HT1080 (cell line): ENCODE measurements at regions not wholly inside any gene's neighbourhood (a gene's known extent, or its start where the extent isn't known, plus 50 kb on each side); places are given as distances from the start of the nearest gene placed in this dataset.
"Not testable (repeated sequence)": the region's sequence is repeated elsewhere in the genome, so short reads cannot be mapped to it uniquely, and the experiment has no call there.

Source experiments
- DNase-seq: peaks from one replicate; pipeline ENCODE4 v3.0.0-alpha.2; 2015; ENCODE audit warnings: low read depth

DNA sequence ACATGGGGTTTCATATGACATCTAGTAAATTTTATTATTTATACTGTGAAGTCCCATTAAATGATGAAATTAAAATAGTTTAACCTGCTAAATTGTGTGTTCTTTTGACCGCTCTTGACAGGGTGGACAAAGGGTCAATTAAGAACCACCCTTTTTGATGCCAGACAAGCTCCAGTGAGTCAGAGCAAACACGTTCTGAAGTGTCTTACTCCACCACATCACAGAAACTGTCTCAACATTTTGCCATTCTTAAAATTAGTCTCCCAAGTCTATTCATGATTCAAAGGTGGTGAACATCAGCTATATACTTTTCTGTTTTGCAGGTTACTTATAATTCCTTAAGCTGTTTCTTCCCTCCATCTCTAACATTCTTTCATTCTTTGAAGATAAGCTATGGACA lies 142.1 kb downstream of the SPATA31A6 start:
- not testable (repeated sequence) for DNase-seq

DNA sequence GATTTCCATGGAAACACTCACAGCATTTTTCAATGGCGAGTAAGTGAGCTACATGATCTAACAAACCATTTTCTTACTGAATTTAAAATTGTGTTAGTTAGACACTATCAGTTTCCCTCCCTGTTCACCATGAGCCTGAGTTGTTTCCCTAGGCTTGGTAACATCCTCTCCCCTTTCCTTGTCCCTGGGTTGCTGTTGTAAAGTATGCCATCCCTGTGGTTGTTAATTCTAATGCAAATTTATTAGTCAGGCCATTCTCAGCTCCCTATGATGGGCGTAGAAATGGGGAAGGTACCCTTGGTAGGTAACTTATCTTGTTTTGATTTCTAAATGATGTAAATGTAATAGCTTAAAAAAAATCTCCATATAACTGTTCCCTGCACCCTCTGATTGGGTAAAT lies 143.0 kb downstream of the SPATA31A6 start:
- not testable (repeated sequence) for DNase-seq

DNA sequence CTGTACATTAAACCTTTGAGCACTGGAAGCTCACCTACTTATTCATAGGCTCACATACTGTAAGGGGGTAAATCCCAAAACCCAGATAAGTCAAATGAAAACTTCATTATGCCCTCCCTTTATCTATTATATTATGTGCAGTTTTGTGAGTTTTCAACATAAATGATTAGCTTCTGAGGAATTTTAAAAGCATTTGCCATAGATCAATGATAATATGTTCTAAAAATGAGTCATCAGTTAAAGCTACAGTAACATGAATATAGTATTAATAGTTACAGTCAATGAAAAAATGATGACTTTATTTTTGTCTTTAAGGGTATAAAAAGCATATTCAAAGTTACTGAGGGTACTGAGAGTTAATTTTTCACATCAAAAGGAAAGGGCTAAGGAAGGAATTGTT lies 151.9 kb downstream of the SPATA31A6 start:
- DNase-seq: not testable (repeated sequence)

DNA sequence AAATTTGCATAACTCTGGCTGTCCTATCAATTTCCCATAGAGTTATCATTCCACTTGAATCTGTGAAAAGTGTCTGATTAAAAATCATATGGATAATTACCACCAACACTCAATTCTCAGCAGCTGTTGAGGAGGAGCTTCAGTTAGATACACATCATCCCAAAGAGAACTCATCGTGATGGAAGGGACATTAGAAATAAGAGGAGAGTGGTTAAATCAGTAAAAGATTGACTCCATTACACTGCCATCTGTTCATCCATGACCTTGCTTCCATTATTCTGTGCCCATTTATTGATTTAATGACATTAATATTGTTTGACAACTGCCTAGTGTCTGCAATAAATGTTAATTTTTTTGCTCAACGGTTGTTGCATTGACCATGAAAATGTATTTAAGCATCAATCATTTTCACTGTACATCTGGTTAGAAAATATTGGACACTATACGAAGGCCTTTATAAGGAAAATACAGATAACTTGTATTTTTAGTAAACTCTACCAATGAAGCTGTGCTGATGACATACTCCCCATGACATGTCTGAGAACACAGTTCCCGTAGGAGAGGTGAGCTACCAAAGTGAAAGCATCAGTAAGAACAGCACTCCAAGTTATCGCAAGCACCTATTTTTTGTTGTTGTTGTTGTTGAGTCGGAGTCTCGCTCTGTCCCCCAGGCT lies 152.7 kb downstream of the SPATA31A6 start:
- DNase-seq: not testable (repeated sequence)

DNA sequence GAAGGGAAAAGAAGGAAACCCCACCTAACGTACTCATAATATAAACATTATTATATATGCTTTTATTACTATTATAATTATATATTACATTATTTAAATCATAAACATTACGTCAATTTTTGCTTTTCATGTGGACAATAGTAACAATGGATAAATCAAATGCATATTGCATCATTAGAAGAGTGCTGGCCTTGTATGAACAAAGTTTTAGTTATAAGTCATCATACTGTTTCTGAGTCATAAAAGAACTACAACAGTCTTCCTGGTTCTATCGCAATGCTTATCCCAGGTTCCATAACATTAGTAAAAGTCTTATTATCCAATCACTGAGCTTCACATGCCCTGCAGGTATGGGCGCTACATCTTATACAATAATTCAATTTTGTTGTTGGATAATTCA lies 154.8 kb downstream of the SPATA31A6 start:
- not testable (repeated sequence) for DNase-seq

DNA sequence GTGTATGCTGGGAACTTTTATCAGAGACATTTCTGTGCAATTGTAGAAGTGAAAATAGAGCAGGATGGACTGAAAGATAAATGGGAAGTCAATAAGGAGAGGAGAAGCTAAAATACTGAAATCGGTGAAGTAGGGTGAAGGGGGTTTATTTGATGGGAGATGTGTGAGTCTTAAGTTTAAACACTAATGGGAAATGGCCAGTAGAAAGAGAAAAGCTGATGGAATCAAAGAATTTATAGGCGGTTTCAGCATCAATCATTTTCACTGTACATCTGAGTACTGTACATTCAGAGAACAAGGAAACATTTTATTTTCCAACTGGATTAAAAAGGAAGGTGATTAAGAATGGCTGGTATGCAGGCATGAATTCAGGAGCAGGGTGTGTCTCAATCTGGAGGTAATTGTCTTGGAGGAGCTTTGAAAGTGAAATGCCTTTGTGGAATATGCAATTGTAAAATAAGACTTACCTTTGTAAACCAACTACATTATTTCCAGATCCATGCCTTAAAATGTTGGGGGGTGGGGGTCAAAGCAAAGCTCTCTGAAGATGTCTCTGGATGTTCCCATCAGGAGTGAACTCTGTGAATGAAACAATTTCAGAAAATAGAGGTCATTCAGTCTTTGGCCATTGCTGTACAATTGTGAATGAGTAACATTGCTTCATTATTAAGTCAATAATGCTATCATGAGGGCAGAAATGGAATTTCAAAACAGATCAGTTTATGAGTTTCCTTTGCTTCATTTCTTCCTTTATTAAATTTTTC lies 156.4 kb downstream of the SPATA31A6 start:
- not testable (repeated sequence) for DNase-seq

DNA sequence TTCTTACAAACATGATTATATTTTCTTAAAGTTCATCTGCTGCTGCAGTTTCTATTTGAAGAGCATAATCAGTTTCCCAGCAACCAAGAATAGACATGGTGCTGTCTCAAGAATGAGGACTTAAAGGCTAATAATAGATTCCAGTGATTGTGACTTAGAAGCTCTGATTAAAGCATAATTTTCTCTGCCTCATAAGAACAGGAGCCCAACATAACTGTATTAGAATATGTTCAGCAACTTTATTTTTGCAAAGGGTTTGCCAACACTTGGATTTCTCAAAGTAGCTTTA lies 156.9 kb downstream of the SPATA31A6 start:
- DNase-seq: not testable (repeated sequence)

DNA sequence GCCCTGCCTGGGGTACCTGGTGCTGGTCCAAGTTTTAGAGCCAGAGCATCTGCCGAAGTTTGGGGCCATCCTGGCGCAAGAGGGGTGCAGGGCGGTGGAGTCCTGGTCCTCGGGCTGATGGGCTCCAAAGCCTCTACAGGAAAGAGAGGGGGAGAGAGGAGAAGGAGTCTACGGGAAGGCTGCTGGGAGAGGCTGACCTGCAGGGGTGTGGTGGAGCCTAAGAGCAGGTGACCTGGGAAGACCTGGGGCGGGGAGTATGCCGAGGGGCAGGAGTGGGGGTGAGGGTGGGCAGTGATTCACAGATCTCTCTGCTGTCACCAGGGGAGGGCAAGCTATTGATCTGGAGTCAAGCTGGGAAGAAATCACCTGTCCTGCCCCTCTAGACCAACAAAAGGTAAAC lies 158.4 kb downstream of the SPATA31A6 start:
- DNase-seq: not testable (repeated sequence)

DNA sequence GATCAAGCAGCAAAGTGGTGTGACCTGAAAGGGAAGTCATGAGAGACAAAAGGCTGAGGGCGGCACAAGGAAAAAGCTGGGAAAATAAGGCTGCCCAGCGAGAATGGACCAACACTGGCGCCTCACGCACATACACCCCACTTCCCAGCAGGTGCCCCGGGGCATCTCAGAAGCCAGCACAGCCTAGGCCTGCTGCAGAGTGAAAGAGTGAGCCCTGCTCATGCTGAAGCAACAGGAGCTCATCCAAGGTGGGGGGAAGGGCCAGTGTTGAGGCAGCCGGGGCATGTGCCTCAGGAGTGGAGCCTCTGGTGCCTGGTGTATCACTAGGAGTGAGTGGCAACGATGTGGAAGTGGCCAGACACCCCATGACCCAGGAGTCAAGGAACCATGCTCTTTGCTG lies 158.8 kb downstream of the SPATA31A6 start:
- DNase-seq: not testable (repeated sequence)

DNA sequence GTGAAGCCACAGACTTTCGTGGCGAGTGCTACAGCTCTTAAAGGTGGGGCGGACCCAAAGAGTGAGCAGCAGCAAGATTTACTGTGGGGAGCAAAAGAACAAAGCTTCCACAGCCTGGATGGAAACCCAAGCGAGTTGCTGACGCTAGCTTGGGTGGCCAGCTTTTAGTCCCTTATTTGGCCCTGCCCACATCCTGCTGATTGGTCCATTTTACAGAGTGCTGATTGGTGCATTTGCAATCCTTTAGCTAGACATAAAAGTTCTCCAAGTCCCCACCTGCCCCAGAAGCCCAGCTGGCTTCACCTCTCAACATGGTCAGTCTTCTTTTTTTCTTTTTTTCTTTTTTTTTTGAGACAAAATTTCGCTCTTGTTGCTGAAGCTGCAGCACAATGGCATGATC lies 161.0 kb downstream of the SPATA31A6 start:
- not testable (repeated sequence) for DNase-seq

DNA sequence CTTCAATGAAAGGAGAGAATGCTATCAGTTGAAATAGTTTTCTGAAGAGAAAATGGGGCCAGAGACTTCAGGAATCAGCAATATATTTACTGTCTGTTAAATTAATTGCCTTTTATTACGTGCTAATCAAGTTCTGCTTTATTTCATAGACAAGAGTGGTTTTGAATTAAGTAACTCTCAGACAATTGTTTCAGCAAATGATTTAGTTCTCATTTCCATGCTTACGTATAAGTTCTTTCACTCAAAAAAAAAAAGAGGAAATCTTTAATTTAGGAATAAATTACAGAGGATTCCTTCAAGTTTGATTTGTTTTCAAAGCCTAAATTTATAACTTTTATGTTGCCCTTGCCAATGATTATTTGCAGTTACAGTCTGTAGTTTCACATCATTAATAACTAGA lies 163.5 kb downstream of the SPATA31A6 start:
- not testable (repeated sequence) for DNase-seq

DNA sequence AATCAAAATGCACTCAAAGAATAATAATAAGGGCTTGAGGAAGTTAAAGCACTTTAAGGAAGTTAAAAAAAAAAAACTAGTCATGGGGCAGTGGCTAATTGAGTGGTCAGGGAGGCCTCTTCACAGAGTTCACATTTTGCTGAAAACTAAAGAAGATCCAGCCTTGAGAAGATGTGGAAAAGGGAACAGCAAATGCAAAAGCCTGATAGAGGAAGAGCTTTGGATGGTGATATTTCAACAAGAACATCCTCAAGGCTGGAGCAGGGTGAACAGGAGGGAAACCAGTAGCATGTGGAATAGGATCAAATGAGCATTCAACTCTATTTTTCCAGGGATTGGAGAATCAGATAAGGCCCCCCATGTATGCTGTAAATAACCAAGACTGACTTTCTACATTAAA lies 165.7 kb downstream of the SPATA31A6 start:
- DNase-seq: not testable (repeated sequence)

DNA sequence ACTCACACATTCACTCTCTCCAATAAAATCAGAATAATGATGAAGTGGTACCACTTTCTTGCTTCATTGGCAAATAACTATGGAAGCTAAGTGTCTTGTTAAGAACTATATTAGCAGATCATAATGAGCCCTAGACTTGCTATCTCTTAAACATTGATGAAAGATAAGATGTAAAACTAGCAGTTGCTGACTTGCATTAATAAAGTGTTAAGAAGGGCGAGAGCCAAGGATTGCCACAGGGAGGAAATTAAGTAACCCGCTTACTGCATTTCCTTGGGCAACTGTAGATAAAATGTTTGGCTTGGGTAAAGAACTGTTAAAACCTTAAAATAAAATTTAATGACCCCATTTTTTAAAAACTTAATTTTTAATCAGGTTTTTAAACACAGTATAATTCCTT lies 167.0 kb downstream of the SPATA31A6 start:
- DNase-seq: not testable (repeated sequence)

DNA sequence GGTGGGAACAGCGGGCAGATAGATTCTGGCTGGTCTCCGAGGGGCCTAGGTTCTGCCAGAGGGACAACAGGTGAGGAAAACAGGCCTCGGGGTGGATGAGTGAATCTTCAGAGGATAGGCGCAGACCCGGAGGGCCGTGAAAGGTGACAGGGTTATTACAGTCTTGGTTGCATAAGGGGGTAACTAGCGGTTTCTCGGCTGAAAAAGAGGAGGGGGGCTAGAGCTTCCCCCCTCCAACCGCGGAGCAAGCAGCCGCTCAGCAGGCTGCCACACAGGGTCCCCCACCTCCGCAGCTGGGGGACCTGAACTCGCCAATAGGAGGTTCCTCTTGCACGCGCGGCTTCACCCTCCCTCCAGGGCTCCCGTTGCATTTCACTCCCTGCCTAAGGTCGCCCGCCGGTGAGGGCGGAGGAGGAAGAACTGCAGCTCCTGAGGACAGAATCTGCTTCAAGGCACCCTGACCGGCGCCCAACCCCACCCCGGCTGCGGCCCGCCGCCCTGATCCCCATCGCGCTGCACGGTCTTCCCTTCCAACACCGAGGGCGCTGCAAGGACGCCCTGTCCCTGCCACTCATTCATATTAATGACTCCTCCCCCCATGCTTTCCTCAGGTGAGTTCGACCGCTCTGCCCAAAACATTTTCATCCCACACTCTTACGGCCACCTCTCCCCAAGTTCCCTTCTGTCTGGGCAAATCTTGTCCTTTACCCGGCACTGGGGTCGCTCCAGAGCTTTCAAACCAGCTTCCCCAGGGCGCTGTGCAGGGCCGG lies 174.3 kb downstream of the SPATA31A6 start:
- DNase-seq: not testable (repeated sequence)

DNA sequence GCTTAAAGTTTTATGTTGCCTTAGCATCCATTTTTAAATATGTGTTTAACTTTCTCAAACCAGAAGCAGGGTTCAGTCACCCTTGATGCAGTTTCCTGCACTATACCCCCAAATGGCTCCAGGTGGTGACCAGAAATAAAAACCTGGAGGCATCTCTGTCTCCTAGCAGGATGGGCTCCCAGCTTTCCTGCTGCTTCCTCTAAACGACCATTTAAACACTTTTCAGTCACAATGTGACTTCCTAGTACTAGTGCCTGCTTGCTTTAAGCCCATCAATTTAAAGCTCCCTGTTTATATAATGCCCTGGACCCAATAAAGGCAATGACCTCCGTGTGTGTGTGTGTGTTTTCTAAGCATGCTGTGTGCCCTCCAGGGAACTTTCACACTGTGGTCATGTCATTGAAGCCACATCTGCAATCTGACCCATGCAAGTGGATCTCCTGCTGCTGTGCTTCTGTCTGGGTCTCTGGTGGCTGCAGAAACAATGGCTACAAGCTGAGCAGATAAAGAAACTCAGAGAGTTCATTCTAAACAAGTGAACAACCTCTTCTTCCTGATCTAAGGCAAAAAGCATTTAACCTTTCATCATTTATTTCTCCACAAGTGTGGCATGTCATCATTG lies 175.3 kb downstream of the SPATA31A6 start:
- not testable (repeated sequence) for DNase-seq

DNA sequence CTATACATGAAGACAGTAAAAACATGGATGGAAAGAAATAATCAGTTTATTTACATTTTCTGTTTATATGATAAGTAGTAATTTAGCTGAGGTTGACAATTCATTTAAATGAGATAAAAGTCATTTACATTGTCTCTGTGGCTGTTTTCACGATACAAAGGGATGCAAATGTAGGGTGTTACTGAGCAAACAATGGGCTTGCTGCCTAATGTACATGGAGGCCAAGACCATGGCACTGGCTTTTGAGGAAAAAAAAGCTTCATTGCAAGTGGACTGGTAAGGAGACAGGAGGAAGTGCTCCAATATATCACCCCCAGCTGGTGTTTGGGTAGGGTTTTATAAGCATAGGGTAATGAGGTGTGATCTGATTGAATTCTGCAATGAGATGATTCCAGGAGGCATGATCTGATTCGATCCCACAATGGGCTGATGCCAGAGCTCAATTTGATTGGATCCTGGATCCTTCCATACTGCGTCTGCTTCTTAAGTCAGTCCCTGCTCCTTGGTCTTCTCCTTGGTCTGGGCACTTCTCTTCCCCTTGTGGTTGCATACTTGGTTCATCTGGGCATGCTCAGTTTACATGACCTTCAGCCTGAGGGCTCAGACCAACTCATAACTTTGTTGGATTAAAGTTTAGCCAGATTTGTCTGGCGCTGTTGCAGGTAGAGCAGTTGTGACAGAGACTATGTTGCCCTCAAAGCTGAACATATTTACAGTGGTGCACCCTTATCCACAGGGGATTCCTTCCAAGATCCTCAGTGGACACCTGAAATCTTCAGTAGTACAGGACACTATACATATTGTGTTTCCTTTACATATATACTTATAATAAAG lies 181.2 kb downstream of the SPATA31A6 start:
- DNase-seq: not testable (repeated sequence)

DNA sequence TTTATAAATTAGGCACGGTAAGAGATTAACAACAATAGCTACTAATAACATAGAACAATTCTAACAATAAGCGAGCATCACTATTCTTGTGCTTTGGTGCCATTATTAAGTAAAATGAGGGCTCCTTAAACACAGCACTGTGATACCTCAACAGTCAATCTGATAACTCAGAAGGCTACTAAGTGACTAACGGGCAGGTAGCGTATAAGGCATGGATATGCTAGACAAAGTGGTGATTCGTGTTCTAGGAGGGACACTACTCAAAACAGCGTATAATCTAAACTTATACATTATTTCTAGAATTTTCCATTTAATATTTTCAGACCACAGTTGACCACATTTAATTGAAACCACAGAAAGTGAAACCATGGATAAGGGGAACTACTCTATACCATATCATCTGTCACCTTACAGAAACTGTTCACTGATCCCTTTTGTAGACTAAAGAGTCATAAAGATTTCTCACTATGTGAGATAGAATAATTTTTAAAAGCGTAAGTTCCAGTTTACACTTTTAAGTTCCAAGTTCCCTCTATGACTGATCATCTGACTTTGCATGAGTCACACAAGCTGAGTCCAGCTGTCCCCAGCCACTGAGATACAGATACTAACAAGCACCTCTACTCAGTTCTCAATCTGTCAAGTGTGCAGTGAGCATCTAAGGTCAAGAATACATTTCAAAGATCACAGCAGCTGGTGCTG lies 181.9 kb downstream of the SPATA31A6 start:
- DNase-seq: peak; percentile 44

DNA sequence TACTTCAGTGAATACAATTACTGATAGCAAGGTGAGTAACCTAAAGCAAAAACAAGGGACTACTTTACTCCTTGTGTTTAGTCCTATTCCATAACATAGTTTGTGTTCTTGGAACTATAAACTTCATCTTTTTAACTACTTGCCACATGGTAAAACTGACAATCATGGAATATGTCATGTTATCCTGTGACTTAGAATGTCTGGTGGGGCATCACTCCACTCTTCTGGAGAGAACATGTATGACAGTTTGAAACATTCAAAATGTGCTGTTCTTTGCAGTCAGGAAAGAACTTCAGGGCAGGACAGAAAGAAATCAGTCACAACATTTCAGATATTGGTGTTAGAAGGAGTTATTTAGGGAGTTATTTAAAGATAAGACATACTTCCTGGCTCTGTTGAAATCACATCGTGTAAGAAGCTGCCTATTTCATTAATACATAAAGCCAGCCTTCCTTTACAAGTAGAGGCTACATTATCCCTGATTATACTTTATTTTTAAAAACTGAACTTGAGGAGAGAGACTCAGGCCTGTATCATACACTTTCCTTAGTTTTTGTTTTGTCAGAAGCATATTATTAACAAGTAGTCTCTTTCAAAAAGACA lies 184.9 kb downstream of the SPATA31A6 start:
- not testable (repeated sequence) for DNase-seq

DNA sequence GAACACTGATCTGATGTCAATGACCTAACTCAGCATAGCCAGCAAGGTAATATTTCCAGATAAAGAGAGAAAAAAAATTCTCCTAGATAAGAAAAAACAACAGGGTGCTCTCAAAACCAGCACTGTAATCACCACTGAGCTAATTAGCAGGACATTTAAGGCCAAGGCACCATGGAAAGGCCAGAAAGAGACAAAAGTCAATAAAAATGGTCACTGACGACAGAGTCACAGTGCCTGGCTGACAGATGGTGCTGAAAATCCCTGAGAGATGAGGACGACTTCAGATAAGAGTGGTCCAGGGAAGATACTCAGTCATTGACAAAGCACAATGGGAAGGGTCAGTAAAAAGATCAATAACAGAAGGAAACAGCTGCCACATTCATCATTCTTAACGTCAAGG lies 186.7 kb downstream of the SPATA31A6 start:
- DNase-seq: not testable (repeated sequence)

DNA sequence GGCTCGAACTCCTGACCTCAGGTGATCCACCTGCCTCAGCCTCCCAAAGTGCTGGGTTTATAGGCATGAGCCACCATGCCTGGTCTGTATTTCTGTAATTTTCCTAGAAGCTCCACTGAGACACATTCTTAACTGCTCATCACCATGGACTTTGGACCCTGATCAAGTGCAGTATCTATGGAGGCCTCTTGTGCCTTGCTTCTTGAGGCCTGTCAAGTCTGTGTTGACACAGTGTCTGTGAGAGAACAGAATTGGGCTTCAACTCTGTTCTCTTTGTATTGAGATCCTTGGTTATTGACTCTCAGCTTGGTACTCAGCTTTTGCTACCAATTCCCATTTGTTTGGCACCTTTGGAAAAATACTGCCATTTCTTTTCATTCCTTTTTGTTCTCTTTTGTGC lies 188.0 kb downstream of the SPATA31A6 start:
- DNase-seq: not testable (repeated sequence)
